Osteoblast (primary cell): ENCODE measurements at regions not wholly inside any gene's neighbourhood (a gene's known extent, or its start where the extent isn't known, plus 50 kb on each side); places are given as distances from the start of the nearest gene placed in this dataset.

Experiments
- DNase-seq: peaks from one replicate; pipeline ENCODE4 v3.0.0; 2011; ENCODE audit warnings: low spot score, mixed read lengths; ENCODE audit not compliant: insufficient read length; ENCODE audit errors: missing footprints
- H2AFZ ChIP-seq: 2 replicates; pipeline ENCODE4 v1.6.0; 2011; ENCODE audit warnings: mild to moderate bottlenecking, low read length
- H3K27ac ChIP-seq: 2 replicates; pipeline ENCODE4 v1.5.1; 2011; ENCODE audit warnings: mild to moderate bottlenecking, low read depth, low read length, moderate library complexity
- H3K27me3 ChIP-seq: 2 replicates; pipeline ENCODE4 v1.6.0; 2012; ENCODE audit warnings: mild to moderate bottlenecking, control low read depth, inconsistent platforms, low read length, moderate library complexity; ENCODE audit not compliant: insufficient read depth
- H3K36me3 ChIP-seq: 2 replicates; pipeline ENCODE4 v1.5.1; 2011; ENCODE audit warnings: mild to moderate bottlenecking, low read length, control low read depth, moderate library complexity; ENCODE audit not compliant: insufficient read depth
- H3K4me1 ChIP-seq: 2 replicates; pipeline ENCODE4 v1.5.1; 2011; ENCODE audit warnings: mild to moderate bottlenecking, low read length, control low read depth, moderate library complexity; ENCODE audit not compliant: insufficient read depth
- H3K4me2 ChIP-seq: 2 replicates; pipeline ENCODE4 v1.6.0; 2011; ENCODE audit warnings: mild to moderate bottlenecking, low read length; ENCODE audit not compliant: insufficient read depth
- H3K4me3 ChIP-seq: fragments of 200-600 bp; sonication (generic); 3 replicates; pipeline ENCODE4 v1.5.1; 2012; ENCODE audit warnings: mild to moderate bottlenecking, low read length, inconsistent platforms; ENCODE audit not compliant: insufficient read depth
- H3K79me2 ChIP-seq: 2 replicates; pipeline ENCODE4 v1.6.0; 2012; ENCODE audit warnings: mild to moderate bottlenecking, low read length, control low read depth, inconsistent platforms; ENCODE audit not compliant: insufficient read depth
- H3K9me3 ChIP-seq: 2 replicates; pipeline ENCODE4 v1.5.1; 2011; ENCODE audit warnings: low read depth, low read length, control low read depth
- H4K20me1 ChIP-seq: 2 replicates; pipeline ENCODE4 v1.6.0; 2012; ENCODE audit warnings: mild to moderate bottlenecking, low read length, control low read depth; ENCODE audit not compliant: insufficient read depth
- CTCF ChIP-seq: IDR thresholded peaks from 2 replicates; pipeline ENCODE4 v1.5.1; 2011; ENCODE audit warnings: mild to moderate bottlenecking, low read depth, low read length, moderate library complexity; ENCODE audit errors: extremely low read depth

DNA sequence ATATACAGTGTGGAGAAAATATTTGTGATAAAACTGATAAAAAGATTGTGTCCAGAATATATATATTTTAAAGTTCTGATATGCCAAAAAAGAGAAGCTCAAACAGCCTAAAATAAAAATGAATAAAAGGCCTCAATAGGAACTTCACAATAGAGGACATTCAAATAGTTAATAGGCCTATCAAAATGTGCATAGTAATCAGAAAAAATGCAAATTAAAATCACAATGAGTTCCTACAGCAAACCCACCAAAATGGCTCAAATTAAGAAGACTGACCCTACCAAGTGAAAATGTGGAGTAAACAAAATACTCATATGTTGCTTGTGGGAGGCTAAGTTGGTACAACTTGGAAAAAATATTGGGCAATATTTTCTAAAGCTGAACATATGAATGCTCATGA lies 57.6 kb upstream of the COG2 start:
- Histone ChIP-seq H3K36me3 (no peaks in the 10 kb centered on the region), H3K9me3 (no peaks in the 10 kb centered on the region), H3K27me3 (no peaks in the 10 kb centered on the region), H3K4me3 (no peak overlapping the region), H3K79me2 (no peaks in the 10 kb centered on the region), H3K27ac (no peak overlapping the region), H3K4me2 (no peak overlapping the region), H4K20me1 (no peaks in the 10 kb centered on the region), H3K4me1 (no peaks in the 10 kb centered on the region), H2AFZ (no peak overlapping the region)
- no peak for TF ChIP-seq CTCF
- DNase-seq: no peak

DNA sequence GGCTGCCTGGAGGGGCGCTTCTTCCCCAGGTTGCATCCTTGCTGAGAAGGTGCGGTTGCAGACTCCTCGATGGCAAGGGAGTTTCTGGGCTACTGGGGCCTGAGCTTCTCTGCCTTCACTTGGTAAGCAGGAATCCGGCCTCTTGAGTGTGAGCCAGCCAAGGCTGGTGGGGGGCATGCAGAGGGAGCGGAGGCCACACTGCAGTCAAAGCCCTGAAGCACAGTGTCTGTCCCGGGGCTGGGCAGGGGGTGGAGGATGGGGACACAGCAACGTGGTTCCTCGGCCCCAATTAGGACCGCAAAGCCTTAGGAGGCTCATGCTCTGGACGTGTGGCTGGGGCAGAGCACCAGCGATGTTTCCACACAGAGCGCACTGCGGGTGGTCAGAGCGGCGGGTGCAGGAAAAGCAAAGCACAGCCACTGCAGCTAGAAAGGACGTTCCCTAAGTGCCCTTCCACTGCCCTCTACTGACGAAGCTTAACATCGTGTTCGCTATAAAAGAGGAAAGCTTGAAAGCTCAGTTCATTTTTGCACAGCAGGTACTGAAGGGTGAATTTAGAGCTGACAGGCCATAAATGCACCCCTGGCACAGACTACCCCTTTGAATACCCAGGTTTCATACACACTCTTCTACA lies 60.7 kb upstream of the COG2 start:
- Histone ChIP-seq H2AFZ (no peak overlapping the region), H3K9me3 (no peaks in the 10 kb centered on the region), H3K79me2 (no peaks in the 10 kb centered on the region), H3K4me3 (no peak overlapping the region), H3K4me1 (no peaks in the 10 kb centered on the region), H4K20me1 (no peaks in the 10 kb centered on the region), H3K27ac (no peak overlapping the region), H3K4me2 (no peak overlapping the region), H3K27me3 (no peaks in the 10 kb centered on the region), H3K36me3 (no peaks in the 10 kb centered on the region)
- no peak for DNase-seq
- TF ChIP-seq CTCF: no peak

DNA sequence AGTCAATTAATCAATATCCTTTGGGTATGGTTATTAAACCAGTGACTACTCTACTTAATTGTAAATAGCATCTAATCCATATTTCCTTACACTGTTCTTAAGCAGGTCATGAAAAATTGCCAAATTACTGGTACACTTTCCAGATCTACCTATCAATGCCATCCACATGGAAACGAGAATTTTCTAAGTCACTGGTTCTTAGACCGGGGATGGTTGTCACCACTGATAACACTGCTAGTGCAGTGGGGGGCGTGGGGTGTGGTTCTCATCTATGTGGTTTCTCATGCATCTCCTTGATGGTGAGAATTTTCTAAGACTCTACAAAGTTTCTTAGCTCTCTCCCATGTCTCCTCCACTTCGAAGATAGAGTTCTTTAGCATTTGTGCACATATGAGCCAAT lies 63.7 kb upstream of the COG2 start:
- TF ChIP-seq CTCF: no peak
- no peak for DNase-seq
- no peak overlapping the region for H2AFZ ChIP-seq
- no peaks in the 10 kb centered on the region for H4K20me1 ChIP-seq
- no peaks in the 10 kb centered on the region for H3K9me3 ChIP-seq
- no peak overlapping the region for H3K4me2 ChIP-seq
- H3K4me1 ChIP-seq: no peaks in the 10 kb centered on the region
- H3K4me3 ChIP-seq: no peak overlapping the region
- H3K79me2 ChIP-seq: no peaks in the 10 kb centered on the region
- no peak overlapping the region for H3K27ac ChIP-seq
- no peaks in the 10 kb centered on the region for H3K27me3 ChIP-seq
- H3K36me3 ChIP-seq: no peaks in the 10 kb centered on the region

DNA sequence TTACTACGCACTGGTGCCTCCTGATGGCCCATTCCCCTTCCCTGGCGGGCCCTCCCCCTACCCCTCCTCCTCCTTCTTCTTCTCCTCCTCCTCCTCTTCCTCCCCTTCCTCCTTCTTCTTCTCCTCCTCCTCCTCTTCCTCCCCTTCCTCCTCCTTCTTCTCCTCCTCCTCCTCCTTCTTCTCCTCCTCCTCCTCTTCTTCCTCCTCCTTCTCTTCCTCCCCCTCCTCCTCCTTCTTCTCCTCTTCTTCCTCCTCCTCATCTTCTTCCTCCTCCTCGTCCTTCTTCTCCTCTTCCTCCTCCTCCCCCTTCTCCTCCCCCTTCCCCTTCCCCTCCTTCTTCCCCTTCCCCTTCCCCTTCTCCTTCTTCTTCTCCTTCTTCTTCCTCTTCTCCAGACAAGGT lies 64.7 kb upstream of the COG2 start:
- no peaks in the 10 kb centered on the region for H4K20me1 ChIP-seq
- H3K4me3 ChIP-seq: no peak overlapping the region
- no peaks in the 10 kb centered on the region for H3K4me1 ChIP-seq
- no peaks in the 10 kb centered on the region for H3K36me3 ChIP-seq
- H2AFZ ChIP-seq: no peak overlapping the region
- no peaks in the 10 kb centered on the region for H3K9me3 ChIP-seq
- DNase-seq: no peak
- no peak overlapping the region for H3K27ac ChIP-seq
- H3K27me3 ChIP-seq: no peaks in the 10 kb centered on the region
- no peak for TF ChIP-seq CTCF
- no peak overlapping the region for H3K4me2 ChIP-seq
- H3K79me2 ChIP-seq: no peaks in the 10 kb centered on the region
